ENCODE measurements at regions not wholly inside any gene's neighbourhood (a gene's known extent, or its start where the extent isn't known, plus 50 kb on each side); places are given as distances from the start of the nearest gene placed in this dataset.

GRCh38 chr20:40010483-40010882 lies 678.6 kb downstream of the MAFB start:
- H3K4me2 ChIP-seq (replicated peaks; ENCODE audit: extremely low read depth, low read length, poor library complexity, severe bottlenecking) = no peak overlapping the region
- Mint-ChIP-seq H3K36me3 (no peaks in the 10 kb centered on the region), H3K4me1 (no peaks in the 10 kb centered on the region), H3K9me3 (peaks cover 0 to 9% (median 2%) of the 10 kb centered on the region in 7 donors), H3K27ac (no peak overlapping the region), H3K4me3 (no peak overlapping the region), H3K27me3 (ENCODE audit: low read depth in 3 of 3) (peaks cover 1 to 2% (median 1%) of the 10 kb centered on the region in 3 donors)
- H3K27ac ChIP-seq (ENCODE audit: low read depth in 1 of 2, low read length in 2 of 2) = no peak overlapping the region
- H3K9me3 ChIP-seq (replicated peaks in 1 of 2; ENCODE audit: control insufficient read depth in 1 of 2, insufficient read depth in 1 of 2, low read length in 2 of 2) = no peaks in the 10 kb centered on the region
- H3K9ac ChIP-seq (ENCODE audit: insufficient read depth, low read length, poor library complexity, severe bottlenecking) = no peak overlapping the region
- H3K27me3 ChIP-seq (ENCODE audit: control insufficient read depth in 2 of 2, insufficient read depth in 2 of 2, low read length in 2 of 2) = no peaks in the 10 kb centered on the region
- H4K20me1 ChIP-seq (ENCODE audit: insufficient read depth, low read length) = no peaks in the 10 kb centered on the region
- H3K4me3 ChIP-seq (replicated peaks in 1 of 3; ENCODE audit: low read depth in 2 of 3, low read length in 3 of 3) = no peak overlapping the region
- intact Hi-C loops (cut with micrococcal nuclease) = no loop called here
- H3K36me3 ChIP-seq (replicated peaks in 1 of 2; ENCODE audit: control insufficient read depth in 1 of 2, insufficient read depth in 2 of 2, low read length in 2 of 2) = no peaks in the 10 kb centered on the region
- no peaks in the 10 kb centered on the region for H3K4me1 ChIP-seq (ENCODE audit: control insufficient read depth in 1 of 2, insufficient read depth in 2 of 2, low read length in 2 of 2)
- TF ChIP-seq CTCF (IDR thresholded peaks at IDR 0.05) = no peak
- H2AFZ ChIP-seq (ENCODE audit: insufficient read depth, low read depth, low read length, poor library complexity, severe bottlenecking) = no peak overlapping the region
- H3K79me2 ChIP-seq (ENCODE audit: insufficient read depth, low read length) = no peaks in the 10 kb centered on the region
- DNase-seq = no peak
- 83% methylated on average over 2 of the region's 2 CpGs for WGBS (ENCODE audit: insufficient coverage)

- Histone ChIP-seq H3K27me3 (ENCODE audit: control insufficient read depth in 2 of 2, insufficient read depth in 2 of 2, low read length in 2 of 2) (no peaks in the 10 kb centered on the region), H3K27ac (ENCODE audit: low read depth in 1 of 2, low read length in 2 of 2) (no peak overlapping the region), H3K36me3 (replicated peaks in 1 of 2; ENCODE audit: control insufficient read depth in 1 of 2, insufficient read depth in 2 of 2, low read length in 2 of 2) (no peaks in the 10 kb centered on the region), H3K4me3 (replicated peaks in 1 of 3; ENCODE audit: low read depth in 2 of 3, low read length in 3 of 3) (no peak overlapping the region), H3K4me1 (ENCODE audit: control insufficient read depth in 1 of 2, insufficient read depth in 2 of 2, low read length in 2 of 2) (no peaks in the 10 kb centered on the region), H3K9ac (ENCODE audit: insufficient read depth, low read length, poor library complexity, severe bottlenecking) (no peak overlapping the region), H4K20me1 (ENCODE audit: insufficient read depth, low read length) (no peaks in the 10 kb centered on the region), H3K4me2 (replicated peaks; ENCODE audit: extremely low read depth, low read length, poor library complexity, severe bottlenecking) (no peak overlapping the region), H3K79me2 (ENCODE audit: insufficient read depth, low read length) (no peaks in the 10 kb centered on the region), H3K9me3 (replicated peaks in 1 of 2; ENCODE audit: control insufficient read depth in 1 of 2, insufficient read depth in 1 of 2, low read length in 2 of 2) (no peaks in the 10 kb centered on the region), H2AFZ (ENCODE audit: insufficient read depth, low read depth, low read length, poor library complexity, severe bottlenecking) (no peak overlapping the region)
- no CpG with 5 or more reads among the region's 3 CpGs for WGBS (ENCODE audit: insufficient coverage)
- Mint-ChIP-seq H3K4me1 (no peaks in the 10 kb centered on the region), H3K4me3 (no peak overlapping the region), H3K36me3 (no peaks in the 10 kb centered on the region), H3K27ac (no peak overlapping the region), H3K9me3 (peaks cover 0 to 6% (median 2%) of the 10 kb centered on the region in 7 donors), H3K27me3 (ENCODE audit: low read depth in 3 of 3) (peaks cover 1 to 2% (median 1%) of the 10 kb centered on the region in 3 donors)
- intact Hi-C loops (cut with micrococcal nuclease) = no loop called here
- TF ChIP-seq CTCF (IDR thresholded peaks at IDR 0.05) = no peak
- no peak for DNase-seq
Observed at GRCh38 chr20:40009542-40009941, 679.5 kb downstream of the MAFB start.
